HG02981 (cell line): ENCODE measurements at regions not wholly inside any gene's neighbourhood (a gene's known extent, or its start where the extent isn't known, plus 50 kb on each side); places are given as distances from the start of the nearest gene placed in this dataset.
"Not testable (repeated sequence)": the region's sequence is repeated elsewhere in the genome, so short reads cannot be mapped to it uniquely, and the experiment has no call there.

Source experiments
- ATAC-seq: cut with Tn5 transposase; IDR thresholded peaks from one replicate; pipeline ENCODE4 v1.9.1; 2021; ENCODE audit warnings: mild to moderate bottlenecking, moderate library complexity; ENCODE audit not compliant: unreplicated experiment

GRCh38 chr1:54475357-54475881, 69.2 kb upstream of the SSBP3 start:
- no peak for ATAC-seq

GRCh38 chr1:54474310-54475251, 68.4 kb upstream of the SSBP3 start:
- ATAC-seq = no peak

DNA sequence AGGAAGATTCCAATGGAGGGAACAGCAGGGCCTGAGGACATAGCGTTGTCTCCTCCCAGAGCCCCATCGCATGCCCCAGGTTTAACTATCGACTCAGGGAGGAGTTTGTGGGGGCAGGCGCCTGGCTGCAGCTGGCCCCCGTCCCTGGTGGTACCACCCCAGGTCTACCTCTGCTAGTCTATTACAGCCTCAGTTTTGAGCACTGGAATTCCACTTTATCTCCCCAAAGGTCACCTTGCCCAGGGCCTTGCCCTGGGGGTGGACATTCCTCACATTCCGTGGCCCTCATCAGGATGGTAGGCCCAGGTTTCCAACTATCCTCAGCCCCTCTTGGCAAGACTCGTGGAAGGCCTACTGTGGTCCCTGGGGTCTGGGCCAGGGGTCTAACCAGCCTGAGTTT, 65.4 kb upstream of the SSBP3 start:
- ATAC-seq = no peak

- not testable (repeated sequence) for ATAC-seq
Observed at GRCh38 chr1:54469444-54469843, 63.2 kb upstream of the SSBP3 start.

DNA sequence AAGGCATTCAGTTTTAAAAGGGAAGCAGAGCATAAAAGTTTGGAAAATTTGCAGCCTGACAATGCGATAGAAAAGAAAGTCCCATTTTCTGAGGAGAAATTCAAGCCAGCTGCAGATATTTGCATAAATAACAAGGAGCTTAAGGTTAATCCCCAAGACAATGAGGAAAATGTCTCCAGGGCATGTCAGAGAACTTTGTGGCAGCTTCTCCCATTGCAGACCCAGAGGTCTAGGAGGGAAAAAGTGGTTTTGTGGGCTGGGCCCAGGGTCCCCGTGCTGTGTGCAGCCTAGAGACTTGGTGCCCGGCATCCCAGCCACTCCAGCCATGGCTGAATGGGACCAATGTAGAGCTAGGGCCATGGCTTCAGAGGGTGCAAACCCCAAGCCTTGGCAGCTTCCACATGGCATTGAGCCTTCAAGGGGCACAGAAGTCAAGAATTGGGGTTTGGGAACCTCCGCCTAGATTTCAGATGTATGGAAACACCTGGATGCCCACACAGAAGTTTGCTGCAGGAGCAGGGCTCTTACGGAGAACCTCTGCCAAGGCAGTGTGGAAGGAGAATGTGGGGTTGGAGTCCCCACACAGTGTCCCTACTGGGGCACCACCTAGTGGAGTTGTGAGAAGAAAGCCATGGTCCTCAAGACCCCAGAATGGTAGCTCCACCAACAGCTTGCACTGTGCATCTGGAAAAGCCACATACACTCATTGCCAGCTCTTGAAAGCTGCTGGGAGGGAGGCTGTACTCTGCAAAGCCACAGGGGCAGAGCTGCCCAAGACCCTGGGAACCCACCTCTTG, 62.3 kb upstream of the SSBP3 start:
- not testable (repeated sequence) for ATAC-seq

DNA sequence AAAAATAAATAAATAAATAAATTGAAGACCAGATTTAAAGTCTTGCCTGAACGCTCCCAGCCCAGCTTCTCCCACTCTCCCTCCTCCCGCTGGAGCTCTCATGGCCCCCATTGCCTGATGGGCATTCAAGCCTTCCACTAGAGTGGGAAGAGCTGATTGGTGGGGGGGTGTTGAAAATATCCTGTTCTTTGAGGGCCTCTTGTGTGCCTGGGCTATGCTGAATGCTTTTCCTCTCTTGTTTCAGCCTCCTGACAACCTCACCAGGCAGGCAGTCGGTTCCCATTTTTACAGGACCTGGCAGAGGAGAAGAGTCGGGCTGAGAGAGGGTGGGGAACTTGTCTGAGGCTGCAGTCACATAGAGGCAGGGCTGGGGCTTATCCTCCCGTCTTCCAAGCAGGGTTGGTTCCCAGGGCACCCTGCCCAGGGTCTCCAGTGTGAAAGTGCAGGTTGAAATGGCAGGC, 59.2 kb upstream of the SSBP3 start:
- ATAC-seq = no peak

DNA sequence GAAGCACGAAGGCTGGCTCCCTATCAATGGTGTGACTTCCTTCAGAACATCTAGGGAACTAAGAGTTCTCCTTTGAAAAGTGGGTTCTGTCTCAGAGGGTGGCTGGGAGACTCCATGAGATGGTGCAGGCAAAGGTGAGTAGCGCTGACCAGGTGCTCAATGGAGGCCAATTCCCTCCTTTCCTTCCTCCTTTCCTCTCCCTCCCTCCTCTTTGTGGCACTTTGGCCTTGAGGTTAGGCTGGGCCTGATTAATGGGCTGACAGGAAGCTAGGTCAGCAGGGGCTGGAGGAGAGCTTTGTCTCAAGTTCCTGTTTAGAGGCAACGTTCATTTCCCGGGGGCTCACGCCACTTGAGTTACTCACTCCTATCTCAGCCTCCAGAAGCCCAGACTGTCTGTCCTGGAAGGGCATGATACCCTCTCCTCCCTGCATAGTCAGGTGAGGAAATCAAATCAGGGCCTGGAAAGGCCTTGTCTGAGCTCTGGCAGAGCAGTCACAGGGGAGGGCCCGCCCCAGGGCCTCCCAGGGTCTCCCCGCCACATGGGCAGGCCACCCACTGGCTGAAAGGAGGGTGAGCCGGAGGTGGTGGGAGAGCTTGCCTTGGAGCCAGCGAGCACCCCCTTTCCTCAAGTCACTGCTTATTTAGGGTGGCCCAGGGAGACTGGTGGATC, 58.4 kb upstream of the SSBP3 start:
- ATAC-seq = no peak

GRCh38 chr1:54464031-54464476, 57.9 kb upstream of the SSBP3 start:
- ATAC-seq = no peak

DNA sequence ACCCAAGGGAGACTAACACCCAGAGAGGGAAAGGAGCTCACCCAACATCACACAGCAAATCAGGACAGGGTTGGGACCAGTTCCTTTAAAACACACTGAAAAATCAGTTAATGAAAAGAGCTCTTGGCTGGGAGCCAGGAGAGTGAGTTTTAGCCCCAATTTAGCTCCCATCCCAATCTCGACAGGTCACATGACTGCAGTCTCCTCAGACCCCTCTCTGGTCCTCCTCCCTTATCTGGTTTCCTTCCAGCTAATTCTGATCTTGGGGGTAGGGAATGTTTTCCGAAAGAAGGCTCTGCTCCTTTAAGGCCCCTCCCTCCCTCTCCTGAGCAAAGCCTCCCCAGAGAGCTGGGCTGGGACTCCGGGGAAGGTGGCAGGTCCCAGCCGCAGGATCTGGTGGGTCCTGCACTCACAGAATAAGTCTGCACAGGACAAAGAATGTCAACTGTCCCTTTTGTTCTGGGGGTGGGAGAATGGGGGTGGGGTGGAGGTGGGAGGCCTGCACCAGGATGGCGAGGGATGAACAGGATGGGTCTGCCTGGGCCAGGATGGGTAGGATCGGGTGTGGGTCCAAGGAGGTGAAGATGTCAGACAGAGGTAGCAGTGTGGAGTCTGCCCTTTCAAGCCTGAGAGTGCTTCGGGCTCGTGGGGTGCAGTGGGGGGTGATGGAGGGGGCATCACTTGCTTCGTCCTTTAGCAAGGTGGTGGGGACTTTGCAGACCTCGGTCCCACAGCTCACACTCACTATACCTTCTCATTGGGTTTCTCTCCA, 57.3 kb upstream of the SSBP3 start:
- no peak for ATAC-seq

DNA sequence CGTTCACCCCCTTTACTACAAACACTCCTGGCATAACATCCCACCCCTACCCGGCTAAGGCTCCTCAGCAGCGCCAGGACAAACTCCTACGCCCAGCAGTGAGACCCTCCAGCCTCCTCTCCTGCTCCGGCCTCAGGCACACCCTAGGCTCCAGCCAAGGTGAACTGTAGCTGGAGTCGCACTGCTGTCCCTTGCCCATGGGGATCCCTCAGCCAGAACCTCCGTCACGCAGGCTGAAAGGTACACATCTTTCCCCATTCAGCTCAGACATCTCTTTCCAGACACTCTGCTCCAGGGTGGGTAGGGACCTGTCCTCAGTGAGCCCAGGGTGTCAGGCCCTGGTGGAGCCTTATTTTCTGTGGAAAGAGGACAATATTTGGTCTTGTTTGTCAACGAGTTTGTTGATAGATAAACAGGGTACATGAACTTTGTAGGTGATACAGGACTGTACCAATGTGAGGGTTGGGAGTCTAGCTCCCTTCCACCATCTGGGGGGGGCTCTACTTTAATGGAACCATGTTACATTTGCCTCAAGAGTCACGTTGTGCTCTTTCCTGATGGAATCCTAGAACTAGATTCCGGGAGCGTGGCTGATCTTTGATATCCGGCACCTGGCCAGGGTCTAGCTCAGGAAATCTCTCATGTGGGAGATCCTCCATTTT, 56.5 kb upstream of the SSBP3 start:
- ATAC-seq = no peak

GRCh38 chr1:54461731-54462596, 55.8 kb upstream of the SSBP3 start:
- ATAC-seq = no peak

- no peak for ATAC-seq
Observed at GRCh38 chr1:54460861-54461387, 54.7 kb upstream of the SSBP3 start.

DNA sequence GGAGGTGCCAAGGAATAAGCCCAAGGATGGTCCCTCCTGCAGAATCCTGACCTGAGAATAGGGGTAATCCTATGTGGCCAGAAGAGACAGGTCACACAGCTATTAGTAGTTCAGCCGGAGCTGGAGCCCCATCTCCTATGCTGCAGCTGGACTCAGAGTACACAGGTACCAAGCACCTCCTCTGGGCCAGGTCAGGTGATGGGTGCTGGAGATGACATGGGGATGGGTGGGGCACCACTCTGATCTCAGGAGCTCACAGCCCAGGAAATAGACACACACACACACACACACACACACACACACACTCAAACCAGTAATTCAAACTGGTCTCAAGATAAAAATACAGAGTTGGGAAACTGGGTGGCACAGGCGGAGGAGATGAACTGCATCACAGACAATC, 54.2 kb upstream of the SSBP3 start:
- no peak for ATAC-seq

- no peak for ATAC-seq
Observed at GRCh38 chr1:54459726-54460191, 53.6 kb upstream of the SSBP3 start.

GRCh38 chr1:54459140-54459539, 52.9 kb upstream of the SSBP3 start:
- no peak for ATAC-seq

- ATAC-seq = no peak
Observed at GRCh38 chr1:54456921-54457529, 50.8 kb upstream of the SSBP3 start.

DNA sequence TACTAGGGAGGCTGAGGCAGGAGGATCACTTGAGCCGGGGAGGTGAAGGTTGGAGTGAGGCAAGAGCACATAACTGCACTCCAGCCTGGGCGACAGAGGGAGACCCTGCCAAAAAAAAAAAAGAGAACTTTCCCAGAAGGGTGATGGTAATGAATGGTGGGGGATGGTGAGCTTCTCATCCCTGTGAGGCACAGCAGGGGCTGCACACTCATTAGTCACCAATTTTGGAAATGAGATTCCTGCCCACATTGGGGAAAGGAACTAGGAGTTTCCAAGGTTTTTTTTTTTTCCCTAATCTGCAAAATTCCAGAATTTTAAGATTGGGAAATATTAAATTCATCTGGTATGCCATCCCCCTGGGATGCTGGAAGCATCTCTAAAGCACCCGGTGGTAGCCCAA, 50.2 kb upstream of the SSBP3 start:
- no peak for ATAC-seq
